NOMO-1 treated with dmso at 0.1 percent for 144 hours (cell line): ENCODE measurements at regions not wholly inside any gene's neighbourhood (a gene's known extent, or its start where the extent isn't known, plus 50 kb on each side); places are given as distances from the start of the nearest gene placed in this dataset.
"Not testable (repeated sequence)": the region's sequence is repeated elsewhere in the genome, so short reads cannot be mapped to it uniquely, and the experiment has no call there.

Source experiments
- DNase-seq: peaks from one replicate; lab custom pipeline; 2025; ENCODE audit not compliant: unreplicated experiment; lab: John Stamatoyannopoulos, UW

GRCh38 chr6:25176466-25176865 is 102.7 kb upstream of the CARMIL1 start:
- DNase-seq, result no peak

GRCh38 chr6:25177500-25178028 is 101.6 kb upstream of the CARMIL1 start:
- DNase-seq, result no peak

- no peak for DNase-seq
These were observed 100.7 kb upstream of the CARMIL1 start for GRCh38 chr6:25178336-25179035.

- DNase-seq, result peak; percentile 52
These were observed 100.0 kb upstream of the CARMIL1 start for GRCh38 chr6:25179051-25179778.

- DNase-seq, result no peak
These were observed 98.4 kb upstream of the CARMIL1 start for GRCh38 chr6:25180630-25181349.

- no peak for DNase-seq
These were observed 97.8 kb upstream of the CARMIL1 start for GRCh38 chr6:25181350-25181724.

GRCh38 chr6:25181923-25182322 is 97.3 kb upstream of the CARMIL1 start:
- DNase-seq, result no peak

GRCh38 chr6:25186919-25187318 is 92.3 kb upstream of the CARMIL1 start:
- no peak for DNase-seq

- no peak for DNase-seq
These were observed 90.9 kb upstream of the CARMIL1 start for GRCh38 chr6:25188232-25188631.

- no peak for DNase-seq
These were observed 86.3 kb upstream of the CARMIL1 start for GRCh38 chr6:25192590-25193459.

GRCh38 chr6:25193460-25194171 is 85.6 kb upstream of the CARMIL1 start:
- no peak for DNase-seq

GRCh38 chr6:25194172-25194678 is 84.9 kb upstream of the CARMIL1 start:
- no peak for DNase-seq

- DNase-seq, result no peak
These were observed 82.7 kb upstream of the CARMIL1 start for GRCh38 chr6:25196464-25196863.

GRCh38 chr6:25197111-25197510 is 82.1 kb upstream of the CARMIL1 start:
- no peak for DNase-seq

- DNase-seq, result no peak
These were observed 79.6 kb upstream of the CARMIL1 start for GRCh38 chr6:25199544-25199943.

GRCh38 chr6:25202504-25202903 is 76.7 kb upstream of the CARMIL1 start:
- no peak for DNase-seq

GRCh38 chr6:25205629-25206028 is 73.5 kb upstream of the CARMIL1 start:
- DNase-seq, result no peak

- not testable (repeated sequence) for DNase-seq
These were observed 71.6 kb upstream of the CARMIL1 start for GRCh38 chr6:25207453-25208155.

GRCh38 chr6:25215881-25216280 is 63.3 kb upstream of the CARMIL1 start:
- DNase-seq, result no peak
